ENCODE measurements at regions not wholly inside any gene's neighbourhood (a gene's known extent, or its start where the extent isn't known, plus 50 kb on each side); places are given as distances from the start of the nearest gene placed in this dataset.

DNA sequence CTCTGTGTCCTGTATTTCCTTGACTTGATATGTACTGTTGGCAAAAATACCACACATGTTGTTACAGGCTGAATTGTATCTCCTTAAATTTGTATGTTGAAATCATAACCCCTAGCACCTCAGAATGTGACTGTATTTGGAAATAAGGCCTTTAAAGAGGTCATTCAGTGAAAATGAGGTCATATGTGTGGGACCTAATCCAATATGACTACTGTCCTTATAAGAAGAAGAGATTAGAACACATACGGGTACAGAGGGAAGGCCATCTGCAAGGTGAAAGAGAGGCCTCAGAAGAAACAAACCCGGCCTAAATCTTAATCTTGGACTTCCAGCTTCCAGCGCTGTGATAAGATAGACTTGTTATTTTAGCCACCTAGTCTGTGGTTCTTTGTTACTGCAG lies 202.5 kb downstream of the NUFIP1 start:
- H3K36me3 ChIP-seq (replicated peaks; ENCODE audit: low read depth, low read length): no peaks in the 10 kb centered on the region
- no peaks in the 10 kb centered on the region for H4K20me1 ChIP-seq (ENCODE audit: insufficient read depth, low read length)
- H3K79me2 ChIP-seq (ENCODE audit: low read length): no peaks in the 10 kb centered on the region
- H3K4me3 ChIP-seq (ENCODE audit: low read length): no peak overlapping the region
- no peaks in the 10 kb centered on the region for H3K9me3 ChIP-seq (ENCODE audit: insufficient read depth, low read length)
- peaks cover 4% of the 10 kb centered on the region; the same call in 1 of the 2 replicates for H3K4me1 ChIP-seq (ENCODE audit: low read length)
- H3K27ac ChIP-seq (ENCODE audit: low read length): no peak overlapping the region
- H2AFZ ChIP-seq (ENCODE audit: low read depth, low read length): no peak overlapping the region
- no peak overlapping the region for H3K9ac ChIP-seq (ENCODE audit: low read length)
- H3K4me2 ChIP-seq (ENCODE audit: low read length): no peak overlapping the region
- TF ChIP-seq, protein P1, sequence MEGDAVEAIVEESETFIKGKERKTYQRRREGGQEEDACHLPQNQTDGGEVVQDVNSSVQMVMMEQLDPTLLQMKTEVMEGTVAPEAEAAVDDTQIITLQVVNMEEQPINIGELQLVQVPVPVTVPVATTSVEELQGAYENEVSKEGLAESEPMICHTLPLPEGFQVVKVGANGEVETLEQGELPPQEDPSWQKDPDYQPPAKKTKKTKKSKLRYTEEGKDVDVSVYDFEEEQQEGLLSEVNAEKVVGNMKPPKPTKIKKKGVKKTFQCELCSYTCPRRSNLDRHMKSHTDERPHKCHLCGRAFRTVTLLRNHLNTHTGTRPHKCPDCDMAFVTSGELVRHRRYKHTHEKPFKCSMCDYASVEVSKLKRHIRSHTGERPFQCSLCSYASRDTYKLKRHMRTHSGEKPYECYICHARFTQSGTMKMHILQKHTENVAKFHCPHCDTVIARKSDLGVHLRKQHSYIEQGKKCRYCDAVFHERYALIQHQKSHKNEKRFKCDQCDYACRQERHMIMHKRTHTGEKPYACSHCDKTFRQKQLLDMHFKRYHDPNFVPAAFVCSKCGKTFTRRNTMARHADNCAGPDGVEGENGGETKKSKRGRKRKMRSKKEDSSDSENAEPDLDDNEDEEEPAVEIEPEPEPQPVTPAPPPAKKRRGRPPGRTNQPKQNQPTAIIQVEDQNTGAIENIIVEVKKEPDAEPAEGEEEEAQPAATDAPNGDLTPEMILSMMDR (IDR thresholded peaks at IDR 0.05; ENCODE audit: low read depth, low read length): no peak
- no peaks in the 10 kb centered on the region for H3K27me3 ChIP-seq (ENCODE audit: low read depth, low read length)

DNA sequence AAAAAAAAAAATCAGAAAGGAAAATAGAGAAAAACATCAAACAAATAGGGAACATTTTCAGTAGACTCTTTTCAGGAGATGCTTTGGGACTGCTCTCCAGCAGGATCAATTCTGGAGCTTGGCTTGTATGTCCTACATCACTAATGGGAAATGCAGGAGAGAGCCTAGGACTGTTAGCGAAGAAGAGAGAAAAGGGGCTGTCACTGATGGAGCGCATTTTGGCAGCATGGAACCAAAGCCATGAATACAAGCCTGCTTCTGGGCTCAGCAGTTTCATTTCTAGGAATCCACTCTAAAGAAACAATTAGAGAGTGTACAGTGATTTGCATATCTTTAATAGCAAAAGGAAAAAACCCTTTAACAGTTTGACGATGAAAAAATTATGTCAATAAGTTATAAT lies 203.9 kb downstream of the NUFIP1 start:
- no peak overlapping the region for H3K27ac ChIP-seq (ENCODE audit: low read length)
- no peaks in the 10 kb centered on the region for H3K36me3 ChIP-seq (replicated peaks; ENCODE audit: low read depth, low read length)
- no peak for TF ChIP-seq EZH2phosphoT487 (IDR thresholded peaks at IDR 0.05; ENCODE audit: low read depth)
- no peaks in the 10 kb centered on the region for H3K9me3 ChIP-seq (ENCODE audit: insufficient read depth, low read length)
- H3K4me1 ChIP-seq (ENCODE audit: low read length): peaks cover 4% of the 10 kb centered on the region; the same call in 1 of the 2 replicates
- no peaks in the 10 kb centered on the region for H3K27me3 ChIP-seq (ENCODE audit: low read depth, low read length)
- no peak overlapping the region for H3K9ac ChIP-seq (ENCODE audit: low read length)
- H2AFZ ChIP-seq (ENCODE audit: low read depth, low read length): no peak overlapping the region
- no peaks in the 10 kb centered on the region for H3K79me2 ChIP-seq (ENCODE audit: low read length)
- H3K4me3 ChIP-seq (ENCODE audit: low read length): no peak overlapping the region
- H3K4me2 ChIP-seq (ENCODE audit: low read length): no peak overlapping the region
- no peaks in the 10 kb centered on the region for H4K20me1 ChIP-seq (ENCODE audit: insufficient read depth, low read length)

DNA sequence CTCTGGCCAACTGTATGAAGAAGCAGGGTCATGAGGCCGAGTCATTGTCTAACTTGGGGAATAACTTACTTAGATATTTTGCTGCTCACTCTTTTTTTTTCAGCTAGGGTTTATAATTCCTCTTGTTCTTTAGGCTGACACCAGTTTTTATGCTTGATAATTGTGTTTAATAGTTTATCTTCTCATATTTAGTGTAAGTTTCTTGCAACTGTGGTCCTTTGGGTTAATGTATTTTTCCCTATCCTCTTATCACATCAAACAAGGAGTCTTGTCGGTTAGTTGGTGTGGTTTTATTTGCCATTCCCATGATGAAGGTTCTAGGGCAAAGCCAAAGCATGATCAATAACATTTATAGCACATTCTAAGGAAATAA lies 204.6 kb downstream of the NUFIP1 start:
- no peak overlapping the region for H2AFZ ChIP-seq (ENCODE audit: low read depth, low read length)
- no peak overlapping the region for H3K27ac ChIP-seq (ENCODE audit: low read length)
- no peaks in the 10 kb centered on the region for H3K27me3 ChIP-seq (ENCODE audit: low read depth, low read length)
- H3K4me2 ChIP-seq (ENCODE audit: low read length): no peak overlapping the region
- no peaks in the 10 kb centered on the region for H3K36me3 ChIP-seq (replicated peaks; ENCODE audit: low read depth, low read length)
- peaks cover 4% of the 10 kb centered on the region; the same call in 1 of the 2 replicates for H3K4me1 ChIP-seq (ENCODE audit: low read length)
- H4K20me1 ChIP-seq (ENCODE audit: insufficient read depth, low read length): no peaks in the 10 kb centered on the region
- H3K79me2 ChIP-seq (ENCODE audit: low read length): no peaks in the 10 kb centered on the region
- no peak overlapping the region for H3K4me3 ChIP-seq (ENCODE audit: low read length)
- TF ChIP-seq EZH2phosphoT487 (IDR thresholded peaks at IDR 0.05; ENCODE audit: low read depth): no peak
- TF ChIP-seq, protein P1 (IDR thresholded peaks at IDR 0.05; ENCODE audit: low read depth, low read length): no peak
- H3K9me3 ChIP-seq (ENCODE audit: insufficient read depth, low read length): no peaks in the 10 kb centered on the region
- H3K9ac ChIP-seq (ENCODE audit: low read length): no peak overlapping the region

DNA sequence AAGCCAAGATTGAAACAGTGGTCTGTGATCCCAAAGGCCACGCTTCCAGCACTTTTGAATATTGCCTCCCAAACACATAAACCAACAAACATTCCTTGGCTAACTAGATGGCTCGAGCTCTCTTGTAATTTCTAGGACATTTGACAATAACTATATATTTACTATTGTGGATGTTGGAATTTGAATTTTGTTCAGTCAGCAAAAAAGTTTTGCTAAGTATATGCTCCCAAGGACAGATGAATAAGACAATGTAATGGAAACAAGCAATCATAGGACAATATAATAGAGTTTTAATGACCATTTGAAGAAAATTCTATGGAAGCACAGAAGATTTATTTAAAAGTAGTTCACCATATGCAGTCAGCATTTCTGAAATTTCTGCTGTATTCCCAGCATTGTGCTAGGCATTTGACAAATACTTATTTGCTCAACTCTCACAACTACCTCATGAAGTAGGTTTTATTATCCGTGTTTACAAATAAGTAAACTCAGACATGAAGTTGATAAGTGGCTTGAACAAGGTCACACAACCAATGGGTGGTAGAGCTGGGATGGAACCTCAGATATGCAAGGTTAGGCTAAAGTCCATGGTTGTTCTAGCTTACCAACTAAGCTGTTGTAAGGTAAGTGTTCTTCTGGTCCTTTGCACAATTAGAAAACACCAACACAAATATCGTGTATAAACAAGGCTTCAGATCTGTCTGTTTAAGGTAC lies 205.1 kb downstream of the NUFIP1 start:
- no peaks in the 10 kb centered on the region for H3K79me2 ChIP-seq (ENCODE audit: low read length)
- peaks cover 4% of the 10 kb centered on the region; the same call in 1 of the 2 replicates for H3K4me1 ChIP-seq (ENCODE audit: low read length)
- H3K27ac ChIP-seq (ENCODE audit: low read length): no peak overlapping the region
- H3K4me2 ChIP-seq (ENCODE audit: low read length): no peak overlapping the region
- no peak overlapping the region for H3K4me3 ChIP-seq (ENCODE audit: low read length)
- H3K9me3 ChIP-seq (ENCODE audit: insufficient read depth, low read length): no peaks in the 10 kb centered on the region
- no peaks in the 10 kb centered on the region for H3K27me3 ChIP-seq (ENCODE audit: low read depth, low read length)
- no peak overlapping the region for H2AFZ ChIP-seq (ENCODE audit: low read depth, low read length)
- H4K20me1 ChIP-seq (ENCODE audit: insufficient read depth, low read length): no peaks in the 10 kb centered on the region
- TF ChIP-seq EZH2phosphoT487 (IDR thresholded peaks at IDR 0.05; ENCODE audit: low read depth): no peak
- TF ChIP-seq, protein P1 (IDR thresholded peaks at IDR 0.05; ENCODE audit: low read depth, low read length): no peak
- no peak overlapping the region for H3K9ac ChIP-seq (ENCODE audit: low read length)
- no peaks in the 10 kb centered on the region for H3K36me3 ChIP-seq (replicated peaks; ENCODE audit: low read depth, low read length)
